Fibroblast of mammary gland (primary cell): ENCODE measurements at regions not wholly inside any gene's neighbourhood (a gene's known extent, or its start where the extent isn't known, plus 50 kb on each side); places are given as distances from the start of the nearest gene placed in this dataset.

Experiments
- DNase-seq: peaks from one replicate; pipeline ENCODE4 v3.0.0-alpha.2; 2010; ENCODE audit warnings: low read depth
- H3K4me3 ChIP-seq: 2 replicates; pipeline ENCODE4 v1.5.1; 2011; ENCODE audit warnings: low read depth, mild to moderate bottlenecking, low read length, moderate library complexity; ENCODE audit not compliant: control insufficient read depth
- CTCF ChIP-seq: conservative IDR thresholded peaks from 2 replicates; pipeline ENCODE4 v1.5.1; 2011; ENCODE audit warnings: low read depth, low read length, inconsistent platforms; ENCODE audit not compliant: control insufficient read depth, insufficient read depth

GRCh38 chr1:25066731-25067517 lies 136.8 kb upstream of the RUNX3 start:
- DNase-seq = no peak
- no peak for TF ChIP-seq CTCF

GRCh38 chr1:25066256-25066655 lies 136.2 kb upstream of the RUNX3 start:
- no peak for DNase-seq
- no peak overlapping the region for H3K4me3 ChIP-seq
- TF ChIP-seq CTCF = no peak

More at GRCh38 chr1:25066731-25067517, 136.8 kb upstream of the RUNX3 start:
- H3K4me3 ChIP-seq = no peak overlapping the region

- peak; percentile 5 for DNase-seq
- H3K4me3 ChIP-seq = no peak overlapping the region
- TF ChIP-seq CTCF = no peak
Observed at GRCh38 chr1:25065795-25066238, 135.7 kb upstream of the RUNX3 start.

DNA sequence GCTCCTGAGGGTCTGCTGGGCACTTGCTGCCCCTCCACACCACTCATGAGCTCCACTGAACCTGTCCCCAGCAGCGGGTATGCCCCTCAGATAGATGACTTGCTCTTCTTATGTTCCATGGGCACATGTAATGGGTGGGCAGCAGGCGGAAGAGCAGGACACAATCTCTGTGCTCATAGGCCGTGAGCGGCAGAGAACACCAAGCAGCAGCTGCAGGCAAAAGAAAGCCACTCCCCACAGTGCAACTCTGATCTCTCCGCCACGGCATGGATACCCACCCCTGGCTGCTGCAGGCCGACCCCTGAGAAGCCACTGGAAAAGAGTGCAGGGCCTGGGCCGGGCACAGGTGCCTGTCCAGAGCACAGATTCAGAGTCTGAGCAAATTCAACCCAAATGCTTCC lies 135.2 kb upstream of the RUNX3 start:
- DNase-seq = no peak

GRCh38 chr1:25064465-25065240 lies 134.6 kb upstream of the RUNX3 start:
- no peak for DNase-seq
- no peak for TF ChIP-seq CTCF
- H3K4me3 ChIP-seq = no peak overlapping the region

More for the DNA sequence above, 135.2 kb upstream of the RUNX3 start:
- H3K4me3 ChIP-seq = no peak overlapping the region
- TF ChIP-seq CTCF = no peak

DNA sequence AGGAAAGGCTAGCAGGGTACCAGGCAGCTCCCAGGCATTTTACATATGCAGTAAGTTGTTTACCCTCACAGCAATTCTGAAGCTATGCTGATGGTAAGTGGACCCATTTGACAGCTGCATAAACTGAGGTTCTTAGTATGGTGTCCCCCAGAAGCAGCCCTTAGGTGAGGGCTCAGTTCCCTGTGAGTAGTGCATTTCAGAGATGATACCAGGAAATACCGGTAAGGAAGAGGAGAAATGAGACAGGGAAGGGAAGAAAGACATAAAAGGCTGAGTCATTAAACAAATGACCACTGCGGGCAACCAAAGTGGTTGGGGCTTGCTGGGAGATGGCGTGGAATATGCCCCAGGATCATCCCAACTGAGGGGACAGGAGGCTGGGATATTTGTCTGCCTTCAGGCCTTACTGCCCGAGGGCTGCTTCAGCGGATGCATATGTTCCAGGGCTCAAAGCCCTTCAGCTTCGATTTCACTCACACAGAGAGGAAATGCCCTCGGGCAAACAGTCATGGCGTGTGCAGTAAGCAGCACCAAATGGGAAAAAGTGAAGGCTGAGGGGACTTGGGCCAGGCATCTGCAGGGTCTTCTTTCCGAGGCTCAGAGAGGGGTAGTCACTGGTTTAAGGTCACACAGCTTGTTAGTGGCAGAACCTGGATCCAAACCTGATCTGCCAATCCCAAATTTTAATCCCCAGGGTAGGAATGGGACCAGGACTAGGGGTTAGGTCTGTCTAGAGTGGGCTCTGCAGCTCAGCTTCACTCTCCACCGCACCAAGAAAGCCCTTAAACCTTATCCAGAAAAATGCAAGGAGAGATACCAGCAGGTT lies 133.7 kb upstream of the RUNX3 start:
- no peak for TF ChIP-seq CTCF
- no peak for DNase-seq

More for the DNA sequence above, 133.7 kb upstream of the RUNX3 start:
- H3K4me3 ChIP-seq = no peak overlapping the region
